ENCODE measurements at regions not wholly inside any gene's neighbourhood (a gene's known extent, or its start where the extent isn't known, plus 50 kb on each side); places are given as distances from the start of the nearest gene placed in this dataset.

DNA sequence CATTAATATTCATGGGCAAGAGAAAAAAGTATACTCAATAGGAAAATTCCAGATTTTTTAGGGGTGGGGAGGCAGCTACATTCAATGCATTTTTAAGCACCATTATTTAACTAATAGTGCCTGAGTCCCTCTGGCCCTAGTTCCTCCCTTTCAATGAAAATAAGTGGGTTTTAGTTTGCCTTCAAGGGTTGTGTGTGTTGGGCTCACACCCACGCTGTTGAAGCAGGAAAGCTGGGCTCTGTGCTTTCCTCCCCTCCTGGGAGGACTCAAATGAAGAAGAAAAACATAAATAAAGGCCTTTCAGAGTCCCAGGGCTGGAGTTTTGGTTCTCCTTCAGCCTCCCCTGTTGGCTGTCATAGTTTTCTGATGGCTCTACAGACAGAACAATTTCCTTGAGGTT is 366.2 kb downstream of the MIAT start:
- TF ChIP-seq, protein P1, sequence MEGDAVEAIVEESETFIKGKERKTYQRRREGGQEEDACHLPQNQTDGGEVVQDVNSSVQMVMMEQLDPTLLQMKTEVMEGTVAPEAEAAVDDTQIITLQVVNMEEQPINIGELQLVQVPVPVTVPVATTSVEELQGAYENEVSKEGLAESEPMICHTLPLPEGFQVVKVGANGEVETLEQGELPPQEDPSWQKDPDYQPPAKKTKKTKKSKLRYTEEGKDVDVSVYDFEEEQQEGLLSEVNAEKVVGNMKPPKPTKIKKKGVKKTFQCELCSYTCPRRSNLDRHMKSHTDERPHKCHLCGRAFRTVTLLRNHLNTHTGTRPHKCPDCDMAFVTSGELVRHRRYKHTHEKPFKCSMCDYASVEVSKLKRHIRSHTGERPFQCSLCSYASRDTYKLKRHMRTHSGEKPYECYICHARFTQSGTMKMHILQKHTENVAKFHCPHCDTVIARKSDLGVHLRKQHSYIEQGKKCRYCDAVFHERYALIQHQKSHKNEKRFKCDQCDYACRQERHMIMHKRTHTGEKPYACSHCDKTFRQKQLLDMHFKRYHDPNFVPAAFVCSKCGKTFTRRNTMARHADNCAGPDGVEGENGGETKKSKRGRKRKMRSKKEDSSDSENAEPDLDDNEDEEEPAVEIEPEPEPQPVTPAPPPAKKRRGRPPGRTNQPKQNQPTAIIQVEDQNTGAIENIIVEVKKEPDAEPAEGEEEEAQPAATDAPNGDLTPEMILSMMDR (IDR thresholded peaks at IDR 0.05; ENCODE audit: low read depth, low read length, missing control alignments), result no peak
- DNase-seq (ENCODE audit: low read depth), result no peak
- no peak overlapping the region for H3K4me3 ChIP-seq (ENCODE audit: low read depth, low read length)

DNA sequence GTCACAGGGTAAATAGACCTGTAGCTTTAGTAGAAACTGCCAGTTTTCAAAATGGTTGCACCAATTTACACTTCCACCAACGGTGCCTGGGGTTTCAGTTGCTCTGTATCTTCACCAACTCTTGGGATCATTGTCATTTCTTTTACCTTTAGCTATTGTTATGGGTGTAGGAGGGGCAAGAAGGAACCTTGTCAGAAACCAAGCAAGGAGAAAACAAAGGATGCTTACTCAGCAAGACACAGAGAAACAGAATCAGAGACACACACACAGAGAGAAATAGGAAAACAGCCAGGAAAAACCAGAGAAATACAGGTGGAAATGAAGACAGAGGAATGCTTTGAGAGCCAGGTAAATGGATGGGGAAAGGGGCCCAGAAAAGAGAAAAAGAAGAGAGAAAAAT is 367.6 kb downstream of the MIAT start:
- H3K4me3 ChIP-seq (ENCODE audit: low read depth, low read length), result no peak overlapping the region
- DNase-seq (ENCODE audit: low read depth), result no peak
- TF ChIP-seq, protein P1 (IDR thresholded peaks at IDR 0.05; ENCODE audit: low read depth, low read length, missing control alignments), result no peak

DNA sequence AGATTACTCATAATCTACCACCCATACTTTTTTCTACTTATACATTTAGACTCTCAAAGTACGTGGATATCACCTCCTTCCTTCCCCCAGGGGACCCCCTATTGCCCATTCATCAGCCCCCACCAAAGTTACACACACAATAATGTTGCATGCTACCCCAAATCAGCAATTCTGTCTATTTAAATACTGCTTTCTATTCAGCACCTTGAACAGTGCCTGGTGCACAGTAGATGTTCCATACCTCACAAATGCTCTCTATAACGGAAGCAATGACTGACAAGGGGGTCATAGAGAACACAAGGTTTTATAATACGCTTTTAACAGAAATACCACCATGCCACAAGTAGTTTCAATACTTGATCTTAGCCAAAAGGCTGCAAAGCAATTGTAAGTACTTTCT is 370.7 kb downstream of the MIAT start:
- no peak overlapping the region for H3K4me3 ChIP-seq (ENCODE audit: low read depth, low read length)
- TF ChIP-seq, protein P1 (IDR thresholded peaks at IDR 0.05; ENCODE audit: low read depth, low read length, missing control alignments), result no peak
- no peak for DNase-seq (ENCODE audit: low read depth)

DNA sequence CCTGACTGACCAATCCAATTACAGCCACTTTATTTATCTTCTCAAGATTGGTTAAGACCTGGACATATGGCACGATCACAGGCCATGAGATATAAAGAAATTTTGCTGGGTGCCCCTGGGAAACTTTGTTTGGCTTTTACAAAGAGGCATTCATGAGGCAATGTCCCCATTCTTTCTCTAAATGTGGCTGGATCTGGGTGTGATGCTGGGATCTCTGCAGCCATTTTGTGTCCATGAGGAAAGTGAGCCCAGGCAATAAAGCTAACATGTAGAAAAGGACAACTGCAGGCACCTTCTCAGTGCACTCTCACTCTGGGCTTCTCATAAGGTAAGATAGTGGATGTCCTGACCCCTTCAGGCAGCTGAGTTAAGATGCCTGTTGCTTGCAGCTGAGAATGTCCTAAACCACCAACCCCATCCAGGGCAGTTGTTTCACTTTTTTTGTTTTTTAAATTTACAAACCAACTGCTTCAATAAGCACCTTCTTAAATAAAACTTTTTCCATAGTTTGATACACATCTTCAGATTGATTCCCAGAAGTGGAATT is 372.3 kb downstream of the MIAT start:
- no peak overlapping the region for H3K4me3 ChIP-seq (ENCODE audit: low read depth, low read length)
- TF ChIP-seq, protein P1 (IDR thresholded peaks at IDR 0.05; ENCODE audit: low read depth, low read length, missing control alignments), result no peak
- no peak for DNase-seq (ENCODE audit: low read depth)

DNA sequence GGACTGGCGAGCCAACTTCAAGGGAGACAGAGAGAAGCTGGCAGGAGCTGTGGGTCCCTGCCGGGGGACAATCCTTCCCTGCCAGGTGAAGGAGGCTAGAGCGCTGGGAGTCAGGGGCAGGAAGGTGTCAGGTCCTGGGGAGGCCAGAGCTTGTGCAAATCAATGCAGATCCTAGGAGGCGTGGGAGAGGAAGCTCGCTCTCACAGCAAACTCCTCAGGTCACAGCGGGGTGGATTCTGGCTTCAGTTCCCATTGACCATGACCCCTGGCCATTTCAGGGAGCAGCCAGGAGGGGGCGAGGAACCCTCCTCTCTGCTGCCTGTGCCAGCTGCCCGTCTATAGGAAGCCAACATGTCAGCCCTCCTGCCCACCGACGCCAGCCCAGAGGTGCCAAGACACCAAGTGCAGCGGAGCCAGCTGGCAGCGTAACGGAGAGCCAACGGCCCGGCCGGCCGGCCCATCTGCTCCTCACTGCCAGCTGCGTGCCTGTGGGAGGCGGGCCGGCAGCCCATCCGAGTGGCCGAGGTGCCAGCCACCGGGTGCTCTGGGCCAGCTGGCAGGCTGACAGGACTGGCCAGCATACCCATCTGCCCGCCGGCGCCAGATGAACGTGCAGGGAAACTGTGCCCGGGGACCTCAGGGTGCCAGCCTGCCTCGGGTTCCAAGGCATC is 374.8 kb downstream of the MIAT start:
- DNase-seq (ENCODE audit: low read depth), result no peak
- H3K4me3 ChIP-seq (ENCODE audit: low read depth, low read length), result no peak overlapping the region
- TF ChIP-seq, protein P1 (IDR thresholded peaks at IDR 0.05; ENCODE audit: low read depth, low read length, missing control alignments), result peak; percentile 1

DNA sequence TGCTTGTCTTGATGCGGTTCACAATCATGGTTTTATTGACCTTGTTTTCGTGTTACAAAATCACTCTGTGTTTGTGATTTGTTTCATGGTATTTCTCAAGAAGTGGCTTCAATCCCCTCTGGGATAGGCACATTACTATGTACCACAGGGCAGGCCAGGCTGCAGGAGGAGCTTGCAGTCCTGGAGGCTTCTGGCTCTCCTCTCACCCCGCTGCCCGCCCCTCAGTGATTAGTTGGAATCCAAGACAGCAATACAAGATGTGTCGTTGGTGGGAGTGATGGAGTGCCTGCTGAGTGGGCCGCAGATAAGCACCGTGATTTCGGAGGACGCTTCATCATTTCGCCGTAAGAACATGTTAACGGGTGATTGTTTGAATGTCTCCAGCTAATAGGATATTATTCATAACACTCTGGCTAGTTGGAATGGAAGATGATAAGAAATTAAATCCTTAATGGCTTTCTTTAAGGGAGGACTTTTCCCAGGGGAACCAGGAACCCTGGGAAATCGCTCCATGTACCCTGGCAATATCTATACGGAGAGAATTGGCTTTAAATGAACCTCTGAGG is 384.4 kb downstream of the MIAT start:
- no peak overlapping the region for H3K4me3 ChIP-seq (ENCODE audit: low read depth, low read length)
- TF ChIP-seq, protein P1 (IDR thresholded peaks at IDR 0.05; ENCODE audit: low read depth, low read length, missing control alignments), result no peak
- no peak for DNase-seq (ENCODE audit: low read depth)

DNA sequence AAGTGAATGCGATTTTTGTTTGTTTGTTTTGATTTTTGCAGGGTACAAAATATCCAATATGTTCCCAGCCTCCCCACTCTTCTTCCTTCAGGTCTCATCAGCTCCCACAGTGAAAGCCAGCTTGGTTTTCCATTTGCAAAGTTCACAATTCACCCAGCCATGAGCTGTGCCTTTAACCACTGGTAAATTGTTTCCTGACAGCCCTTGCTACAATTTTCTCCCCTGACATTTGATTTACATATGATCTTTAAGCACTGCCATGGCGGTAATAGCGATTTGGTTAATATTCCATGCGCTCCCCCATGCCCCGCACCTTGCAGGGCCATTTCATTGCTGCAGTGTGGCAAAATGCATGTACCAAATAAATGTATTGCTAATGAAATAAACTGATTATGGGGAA is 385.9 kb downstream of the MIAT start:
- H3K4me3 ChIP-seq (ENCODE audit: low read depth, low read length), result no peak overlapping the region
- TF ChIP-seq, protein P1 (IDR thresholded peaks at IDR 0.05; ENCODE audit: low read depth, low read length, missing control alignments), result no peak

More for the DNA sequence above, 385.9 kb downstream of the MIAT start:
- DNase-seq (ENCODE audit: low read depth), result no peak
